ENCODE measurements at regions not wholly inside any gene's neighbourhood (a gene's known extent, or its start where the extent isn't known, plus 50 kb on each side); places are given as distances from the start of the nearest gene placed in this dataset.

DNA sequence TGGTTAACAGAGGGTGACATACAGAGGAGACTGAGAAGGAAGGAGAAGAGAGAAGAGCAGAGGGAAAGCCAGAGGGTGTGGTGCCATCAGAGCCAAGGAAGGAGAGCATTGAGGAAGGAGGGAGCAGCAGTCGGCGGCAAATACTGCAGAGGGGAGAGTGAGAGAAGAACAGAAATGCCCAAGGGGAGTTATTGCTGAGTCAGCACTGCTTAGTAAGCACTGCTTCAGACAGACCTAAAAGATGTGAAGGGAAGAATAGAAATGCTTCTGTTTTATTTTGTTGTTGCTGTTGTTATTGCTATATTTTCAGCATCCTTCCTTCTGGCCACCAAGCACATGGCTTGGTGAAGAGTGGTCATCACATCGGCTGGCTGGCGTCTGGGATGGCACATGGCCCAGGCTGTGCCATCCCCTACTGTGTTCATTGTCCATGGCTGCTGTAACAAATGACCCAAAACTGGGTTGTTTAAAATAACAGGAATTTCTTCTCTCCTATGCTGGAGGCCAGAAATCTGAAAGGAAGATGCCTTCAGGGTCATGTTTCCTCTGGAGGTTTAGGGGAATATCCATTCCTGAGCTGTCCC is 204.1 kb upstream of the CNR1 start:
- TF ChIP-seq POLR2A (IDR thresholded peaks at IDR 0.05) = no peak
- TF ChIP-seq, protein P1, sequence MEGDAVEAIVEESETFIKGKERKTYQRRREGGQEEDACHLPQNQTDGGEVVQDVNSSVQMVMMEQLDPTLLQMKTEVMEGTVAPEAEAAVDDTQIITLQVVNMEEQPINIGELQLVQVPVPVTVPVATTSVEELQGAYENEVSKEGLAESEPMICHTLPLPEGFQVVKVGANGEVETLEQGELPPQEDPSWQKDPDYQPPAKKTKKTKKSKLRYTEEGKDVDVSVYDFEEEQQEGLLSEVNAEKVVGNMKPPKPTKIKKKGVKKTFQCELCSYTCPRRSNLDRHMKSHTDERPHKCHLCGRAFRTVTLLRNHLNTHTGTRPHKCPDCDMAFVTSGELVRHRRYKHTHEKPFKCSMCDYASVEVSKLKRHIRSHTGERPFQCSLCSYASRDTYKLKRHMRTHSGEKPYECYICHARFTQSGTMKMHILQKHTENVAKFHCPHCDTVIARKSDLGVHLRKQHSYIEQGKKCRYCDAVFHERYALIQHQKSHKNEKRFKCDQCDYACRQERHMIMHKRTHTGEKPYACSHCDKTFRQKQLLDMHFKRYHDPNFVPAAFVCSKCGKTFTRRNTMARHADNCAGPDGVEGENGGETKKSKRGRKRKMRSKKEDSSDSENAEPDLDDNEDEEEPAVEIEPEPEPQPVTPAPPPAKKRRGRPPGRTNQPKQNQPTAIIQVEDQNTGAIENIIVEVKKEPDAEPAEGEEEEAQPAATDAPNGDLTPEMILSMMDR (IDR thresholded peaks at IDR 0.05) = no peak
- DNase-seq (no peak), ATAC-seq (no peak)
- no peaks in the 10 kb centered on the region for H3K27me3 ChIP-seq
- no peak overlapping the region for H3K27ac ChIP-seq
- H3K36me3 ChIP-seq = no peaks in the 10 kb centered on the region
- intact Hi-C loops (cut with DNase I) = no loop called here
- 91 to 94% (median 92%) methylated on average over 4 of the region's 4 CpGs for WGBS, 4 donors
- H3K9me3 ChIP-seq = no peaks in the 10 kb centered on the region
- no peaks in the 10 kb centered on the region for H3K4me1 ChIP-seq
- no peak overlapping the region for H3K4me3 ChIP-seq

DNA sequence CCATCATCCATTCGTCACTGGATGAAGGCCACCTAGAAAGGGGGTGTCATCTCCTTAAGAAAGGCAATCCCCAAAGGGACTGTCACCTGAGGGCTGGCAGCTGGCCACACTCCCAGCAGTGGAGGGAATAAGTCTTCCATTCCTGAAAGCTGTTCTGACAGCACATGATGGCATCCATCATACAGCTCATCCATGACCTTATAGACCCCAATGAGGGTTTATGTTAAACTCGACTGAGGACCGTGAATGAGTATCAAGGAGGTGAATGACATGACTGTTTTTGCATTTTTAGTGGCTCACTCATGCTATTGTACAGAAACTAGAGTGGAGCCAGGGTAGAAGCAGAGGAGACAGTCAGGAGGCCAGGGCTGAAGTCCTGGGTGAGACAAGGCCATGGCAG is 203.1 kb upstream of the CNR1 start:
- TF ChIP-seq, protein P1 (IDR thresholded peaks at IDR 0.05) = no peak
- no peak for TF ChIP-seq POLR2A (IDR thresholded peaks at IDR 0.05)
- H3K27ac ChIP-seq = no peak overlapping the region
- DNase-seq (no peak), ATAC-seq (no peak)
- WGBS, 4 donors = 75 to 82% (median 78%) methylated on average over 3 of the region's 3 CpGs
- intact Hi-C loops (cut with DNase I) = no loop called here
- H3K4me3 ChIP-seq = no peak overlapping the region
- H3K36me3 ChIP-seq = no peaks in the 10 kb centered on the region
- no peaks in the 10 kb centered on the region for H3K27me3 ChIP-seq
- no peaks in the 10 kb centered on the region for H3K9me3 ChIP-seq
- no peaks in the 10 kb centered on the region for H3K4me1 ChIP-seq

DNA sequence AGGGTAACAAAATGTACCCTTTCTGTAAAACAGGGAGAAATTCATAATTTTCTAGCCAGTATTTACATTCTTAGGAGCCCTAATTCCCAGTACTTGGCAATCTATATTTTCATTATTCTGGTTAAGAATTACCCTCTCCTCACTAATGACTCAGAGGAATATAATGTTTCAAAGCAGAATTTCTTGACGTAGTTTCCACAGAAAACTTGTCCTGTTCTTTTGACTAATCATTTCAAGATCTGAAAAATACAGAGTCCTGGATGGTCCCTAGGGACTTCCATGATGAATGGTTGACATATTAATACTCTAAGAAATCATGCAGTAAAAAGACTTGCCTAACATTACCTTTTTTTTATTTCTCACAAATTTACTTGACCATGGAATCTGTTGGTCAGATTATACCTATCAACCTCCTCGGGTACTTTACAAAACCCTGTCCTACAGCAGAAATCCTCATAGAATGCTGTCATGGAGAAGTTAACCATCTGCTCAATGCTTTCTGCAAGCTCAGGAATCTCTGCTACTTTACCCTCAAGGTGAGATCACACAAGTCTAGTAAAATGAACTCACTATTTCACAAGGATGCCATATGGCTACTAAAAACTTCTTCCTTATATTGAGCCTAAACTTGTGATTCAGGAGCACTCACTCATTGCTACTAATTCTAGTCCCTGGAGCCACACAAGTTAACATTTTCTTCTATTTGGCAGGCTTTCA is 202.1 kb upstream of the CNR1 start:
- Histone ChIP-seq H3K36me3 (no peaks in the 10 kb centered on the region), H3K4me1 (no peaks in the 10 kb centered on the region), H3K9me3 (no peaks in the 10 kb centered on the region), H3K27me3 (no peaks in the 10 kb centered on the region), H3K27ac (no peak overlapping the region), H3K4me3 (no peak overlapping the region)
- ATAC-seq (no peak), DNase-seq (no peak)
- WGBS, 4 donors = 60 to 74% (median 68%) methylated on average over 2 of the region's 2 CpGs
- TF ChIP-seq, protein P1 (IDR thresholded peaks at IDR 0.05) = no peak
- no peak for TF ChIP-seq POLR2A (IDR thresholded peaks at IDR 0.05)
- intact Hi-C loops (cut with DNase I) = no loop called here

DNA sequence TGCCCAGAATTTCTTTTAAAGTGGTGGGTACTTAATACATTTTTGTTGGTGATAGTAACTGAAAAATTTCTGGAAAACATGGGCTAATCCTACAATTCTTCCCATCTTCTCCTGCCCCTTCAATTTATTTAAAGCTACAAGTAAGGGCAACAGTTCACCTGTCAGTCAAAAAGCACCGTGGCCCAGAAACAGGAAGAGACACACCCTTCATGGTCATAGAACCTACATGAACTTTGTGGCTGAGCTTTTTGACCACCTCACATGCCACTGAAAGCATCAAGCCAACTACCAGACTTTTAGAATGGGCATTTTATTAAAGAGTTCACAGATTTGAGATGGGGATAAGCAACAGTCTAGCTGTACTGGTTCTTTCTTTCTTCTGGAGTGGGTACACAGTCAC is 201.1 kb upstream of the CNR1 start:
- TF ChIP-seq POLR2A (IDR thresholded peaks at IDR 0.05) = no peak
- TF ChIP-seq, protein P1 (IDR thresholded peaks at IDR 0.05) = no peak

More for the DNA sequence above, 201.1 kb upstream of the CNR1 start:
- H3K4me1 ChIP-seq = no peaks in the 10 kb centered on the region
- DNase-seq (no peak), ATAC-seq (no peak)
- intact Hi-C loops (cut with DNase I) = no loop called here
- H3K27me3 ChIP-seq = no peaks in the 10 kb centered on the region
- no peaks in the 10 kb centered on the region for H3K9me3 ChIP-seq
- 11 to 33% (median 30%) methylated on average over 1 of the region's 1 CpG for WGBS, 4 donors
- no peaks in the 10 kb centered on the region for H3K36me3 ChIP-seq
- no peak overlapping the region for H3K4me3 ChIP-seq
- H3K27ac ChIP-seq = no peak overlapping the region
